GM12872 (cell line): ENCODE measurements at regions not wholly inside any gene's neighbourhood (a gene's known extent, or its start where the extent isn't known, plus 50 kb on each side); places are given as distances from the start of the nearest gene placed in this dataset.

Experiments
- CTCF ChIP-seq: IDR thresholded peaks from 3 replicates; pipeline ENCODE4 v1.5.1; 2011; ENCODE audit warnings: low read depth, mild to moderate bottlenecking, low read length, moderate library complexity; ENCODE audit not compliant: insufficient read depth

GRCh38 chr4:54496412-54496811 lies 161.3 kb upstream of the KIT start:
- no peak for TF ChIP-seq CTCF

GRCh38 chr4:54497947-54498346 lies 159.8 kb upstream of the KIT start:
- TF ChIP-seq CTCF: no peak

- no peak for TF ChIP-seq CTCF
Observed at GRCh38 chr4:54498661-54499111, 159.1 kb upstream of the KIT start.

GRCh38 chr4:54499308-54500074 lies 158.3 kb upstream of the KIT start:
- TF ChIP-seq CTCF: no peak

- no peak for TF ChIP-seq CTCF
Observed at GRCh38 chr4:54505362-54505761, 152.4 kb upstream of the KIT start.

- TF ChIP-seq CTCF: no peak
Observed at GRCh38 chr4:54505996-54506395, 151.8 kb upstream of the KIT start.

GRCh38 chr4:54509057-54509456 lies 148.7 kb upstream of the KIT start:
- TF ChIP-seq CTCF: no peak
